Fibroblast of lung (primary cell): ENCODE measurements at regions not wholly inside any gene's neighbourhood (a gene's known extent, or its start where the extent isn't known, plus 50 kb on each side); places are given as distances from the start of the nearest gene placed in this dataset.
A peak's percentile ranks its signal among the peaks of the same experiment; 100 is the strongest.

Experiments
- DNase-seq, 2 donors: peaks; one replicate each; pipeline versions ENCODE4 v3.0.0 to v3.0.0-alpha.2; 2010; ENCODE audit warnings: low read depth in 2 of 2
- H2AFZ ChIP-seq: 2 replicates; pipeline ENCODE4 v1.5.1; 2012; ENCODE audit warnings: low read length, control low read depth, inconsistent platforms
- H3K27ac ChIP-seq: 2 replicates; pipeline ENCODE4 v1.5.1; 2011; ENCODE audit warnings: low read length, control low read depth; ENCODE audit not compliant: insufficient read depth
- H3K27me3 ChIP-seq: 2 replicates; pipeline ENCODE4 v1.5.1; 2011; ENCODE audit warnings: mild to moderate bottlenecking, low read length; ENCODE audit not compliant: control insufficient read depth, insufficient read depth
- H3K36me3 ChIP-seq: 2 replicates; pipeline ENCODE4 v1.5.1; 2011; ENCODE audit warnings: low read length; ENCODE audit not compliant: control insufficient read depth, insufficient read depth
- H3K4me1 ChIP-seq: 2 replicates; pipeline ENCODE4 v1.5.1; 2011; ENCODE audit warnings: low read length; ENCODE audit not compliant: control insufficient read depth, insufficient read depth; ENCODE audit errors: extremely low read depth
- H3K4me2 ChIP-seq: 2 replicates; pipeline ENCODE4 v1.5.1; 2011; ENCODE audit warnings: low read length, control low read depth; ENCODE audit not compliant: insufficient read depth; ENCODE audit errors: extremely low read depth
- H3K4me3 ChIP-seq, 4 experiments: fragments of 200-600 bp in 1 of 4; sonication (generic) in 1 of 4; replicated peaks in 1 of 4; 2 replicates each; pipeline ENCODE4 v1.5.1; 2011 to 2016; ENCODE audit warnings: low read length in 4 of 4, low read depth in 3 of 4, mild to moderate bottlenecking in 3 of 4, control low read depth in 2 of 4, inconsistent platforms in 1 of 4, mixed read lengths in 1 of 4; ENCODE audit not compliant: insufficient read depth in 1 of 4; ENCODE audit errors: control extremely low read depth in 1 of 4
- H3K79me2 ChIP-seq: 2 replicates; pipeline ENCODE4 v1.5.1; 2012; ENCODE audit warnings: mild to moderate bottlenecking, low read length, inconsistent platforms; ENCODE audit not compliant: control insufficient read depth, insufficient read depth
- H3K9ac ChIP-seq: 2 replicates; pipeline ENCODE4 v1.5.1; 2011; ENCODE audit warnings: mild to moderate bottlenecking, low read length, control low read depth; ENCODE audit not compliant: insufficient read depth
- H3K9me3 ChIP-seq: 2 replicates; pipeline ENCODE4 v1.5.1; 2012; ENCODE audit warnings: low read depth, low read length; ENCODE audit not compliant: control insufficient read depth, insufficient read depth
- H4K20me1 ChIP-seq: 2 replicates; pipeline ENCODE4 v1.5.1; 2011; ENCODE audit warnings: low read length; ENCODE audit not compliant: control insufficient read depth, insufficient read depth; ENCODE audit errors: extremely low read depth
- CTCF ChIP-seq, 2 donors: IDR thresholded peaks in 1 of 2; conservative IDR thresholded peaks in 1 of 2; 1 replicate in 1 of 2; 2 replicates in 1 of 2; pipeline ENCODE4 v1.5.1; 2011 to 2012; ENCODE audit warnings: low read length in 2 of 2, control low read depth in 1 of 2, inconsistent platforms in 1 of 2, low read depth in 1 of 2, mild to moderate bottlenecking in 1 of 2
- EZH2 ChIP-seq: IDR thresholded peaks from 2 replicates; pipeline ENCODE4 v1.5.1; 2012; ENCODE audit warnings: low read length, control low read depth, mild to moderate bottlenecking; ENCODE audit errors: missing control alignments

- no peak for DNase-seq
- no peak overlapping the region for H3K9ac ChIP-seq
- H3K27ac ChIP-seq: no peak overlapping the region
- no peak overlapping the region for H3K4me2 ChIP-seq
- no peaks in the 10 kb centered on the region for H3K36me3 ChIP-seq
- no peaks in the 10 kb centered on the region for H3K4me1 ChIP-seq
- no peaks in the 10 kb centered on the region for H4K20me1 ChIP-seq
- H3K27me3 ChIP-seq: no peaks in the 10 kb centered on the region
- no peak overlapping the region for H3K4me3 ChIP-seq
- no peaks in the 10 kb centered on the region for H3K9me3 ChIP-seq
- TF ChIP-seq CTCF (conservative IDR thresholded peaks at IDR 0.05 in 1 of 2, IDR thresholded peaks at IDR 0.05 in 1 of 2; ENCODE audit: low read depth in 1 of 2, low read length in 2 of 2) (no peak), EZH2 (no peak)
- H3K79me2 ChIP-seq: no peaks in the 10 kb centered on the region
- H2AFZ ChIP-seq: no peak overlapping the region
Measured at GRCh38 chr7:42611289-42611928, 300.5 kb downstream of the C7orf25 start.

GRCh38 chr7:42606193-42606905 lies 305.5 kb downstream of the C7orf25 start:
- no peaks in the 10 kb centered on the region for H3K79me2 ChIP-seq
- H3K27ac ChIP-seq: no peak overlapping the region
- H3K9me3 ChIP-seq: no peaks in the 10 kb centered on the region
- H3K4me2 ChIP-seq: no peak overlapping the region
- no peaks in the 10 kb centered on the region for H3K27me3 ChIP-seq
- no peak overlapping the region for H2AFZ ChIP-seq
- no peaks in the 10 kb centered on the region for H3K36me3 ChIP-seq
- no peak overlapping the region for H3K9ac ChIP-seq
- TF ChIP-seq EZH2 (no peak), CTCF (conservative IDR thresholded peaks at IDR 0.05 in 1 of 2, IDR thresholded peaks at IDR 0.05 in 1 of 2; ENCODE audit: low read depth in 1 of 2, low read length in 2 of 2) (no peak)
- H3K4me3 ChIP-seq: no peak overlapping the region
- DNase-seq: peak in 1 of 2 donors; percentile 28
- no peaks in the 10 kb centered on the region for H4K20me1 ChIP-seq
- no peaks in the 10 kb centered on the region for H3K4me1 ChIP-seq

- H3K27me3 ChIP-seq: no peaks in the 10 kb centered on the region
- no peak overlapping the region for H2AFZ ChIP-seq
- TF ChIP-seq EZH2 (no peak), CTCF (conservative IDR thresholded peaks at IDR 0.05 in 1 of 2, IDR thresholded peaks at IDR 0.05 in 1 of 2; ENCODE audit: low read depth in 1 of 2, low read length in 2 of 2) (no peak)
- H4K20me1 ChIP-seq: no peaks in the 10 kb centered on the region
- H3K79me2 ChIP-seq: no peaks in the 10 kb centered on the region
- no peak overlapping the region for H3K9ac ChIP-seq
- no peak overlapping the region for H3K4me3 ChIP-seq
- DNase-seq: peak; percentile 35 to 64
- no peak overlapping the region for H3K4me2 ChIP-seq
- H3K4me1 ChIP-seq: no peaks in the 10 kb centered on the region
- no peak overlapping the region for H3K27ac ChIP-seq
- no peaks in the 10 kb centered on the region for H3K36me3 ChIP-seq
- H3K9me3 ChIP-seq: no peaks in the 10 kb centered on the region
Measured at GRCh38 chr7:42605406-42606192, 306.3 kb downstream of the C7orf25 start.
